ENCODE measurements at regions not wholly inside any gene's neighbourhood (a gene's known extent, or its start where the extent isn't known, plus 50 kb on each side); places are given as distances from the start of the nearest gene placed in this dataset.

DNA sequence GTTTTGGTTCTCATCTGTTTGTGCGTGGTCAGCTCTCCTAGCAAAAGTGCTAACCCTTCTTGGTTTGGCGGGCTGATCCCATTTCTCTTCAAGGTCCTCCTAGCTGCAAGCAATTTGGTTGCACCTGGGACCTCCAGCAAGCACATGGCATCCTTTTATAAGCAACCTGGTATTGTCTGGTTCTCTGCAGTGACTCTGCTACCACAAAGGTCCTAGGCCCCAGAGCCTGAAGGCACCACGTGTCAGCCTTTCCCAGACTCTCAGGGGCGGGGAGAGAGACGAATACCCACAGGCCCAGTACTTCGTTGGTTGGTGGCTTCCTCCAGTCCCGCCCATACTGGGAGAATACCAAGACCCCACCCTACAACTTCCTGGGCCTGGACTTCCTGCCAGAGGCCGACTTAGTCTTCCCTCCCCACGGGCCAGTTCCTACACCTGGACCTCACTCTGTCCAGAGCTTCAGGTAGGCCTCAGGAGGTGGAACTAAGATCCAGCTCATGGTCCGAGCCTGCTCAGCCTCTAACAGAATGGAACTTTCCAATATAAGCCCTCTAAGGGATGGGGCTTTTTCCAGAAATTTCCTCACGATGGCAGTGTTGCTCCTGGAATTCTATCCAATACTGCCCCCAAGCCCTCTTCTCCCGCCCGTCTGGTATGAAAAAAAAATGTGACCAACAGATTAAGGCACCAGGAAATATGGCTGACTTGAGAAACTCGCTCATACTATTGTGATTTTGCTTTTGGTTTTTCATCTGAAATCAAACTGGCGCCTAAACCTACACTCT lies 192.5 kb upstream of the STK26 start (continued):
- TF ChIP-seq, protein P1, sequence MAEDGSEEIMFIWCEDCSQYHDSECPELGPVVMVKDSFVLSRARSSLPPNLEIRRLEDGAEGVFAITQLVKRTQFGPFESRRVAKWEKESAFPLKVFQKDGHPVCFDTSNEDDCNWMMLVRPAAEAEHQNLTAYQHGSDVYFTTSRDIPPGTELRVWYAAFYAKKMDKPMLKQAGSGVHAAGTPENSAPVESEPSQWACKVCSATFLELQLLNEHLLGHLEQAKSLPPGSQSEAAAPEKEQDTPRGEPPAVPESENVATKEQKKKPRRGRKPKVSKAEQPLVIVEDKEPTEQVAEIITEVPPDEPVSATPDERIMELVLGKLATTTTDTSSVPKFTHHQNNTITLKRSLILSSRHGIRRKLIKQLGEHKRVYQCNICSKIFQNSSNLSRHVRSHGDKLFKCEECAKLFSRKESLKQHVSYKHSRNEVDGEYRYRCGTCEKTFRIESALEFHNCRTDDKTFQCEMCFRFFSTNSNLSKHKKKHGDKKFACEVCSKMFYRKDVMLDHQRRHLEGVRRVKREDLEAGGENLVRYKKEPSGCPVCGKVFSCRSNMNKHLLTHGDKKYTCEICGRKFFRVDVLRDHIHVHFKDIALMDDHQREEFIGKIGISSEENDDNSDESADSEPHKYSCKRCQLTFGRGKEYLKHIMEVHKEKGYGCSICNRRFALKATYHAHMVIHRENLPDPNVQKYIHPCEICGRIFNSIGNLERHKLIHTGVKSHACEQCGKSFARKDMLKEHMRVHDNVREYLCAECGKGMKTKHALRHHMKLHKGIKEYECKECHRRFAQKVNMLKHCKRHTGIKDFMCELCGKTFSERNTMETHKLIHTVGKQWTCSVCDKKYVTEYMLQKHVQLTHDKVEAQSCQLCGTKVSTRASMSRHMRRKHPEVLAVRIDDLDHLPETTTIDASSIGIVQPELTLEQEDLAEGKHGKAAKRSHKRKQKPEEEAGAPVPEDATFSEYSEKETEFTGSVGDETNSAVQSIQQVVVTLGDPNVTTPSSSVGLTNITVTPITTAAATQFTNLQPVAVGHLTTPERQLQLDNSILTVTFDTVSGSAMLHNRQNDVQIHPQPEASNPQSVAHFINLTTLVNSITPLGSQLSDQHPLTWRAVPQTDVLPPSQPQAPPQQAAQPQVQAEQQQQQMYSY (CRISPR knock-in tag; IDR thresholded peaks at IDR 0.05), result peak; percentile 78
- TF ChIP-seq, protein P2, sequence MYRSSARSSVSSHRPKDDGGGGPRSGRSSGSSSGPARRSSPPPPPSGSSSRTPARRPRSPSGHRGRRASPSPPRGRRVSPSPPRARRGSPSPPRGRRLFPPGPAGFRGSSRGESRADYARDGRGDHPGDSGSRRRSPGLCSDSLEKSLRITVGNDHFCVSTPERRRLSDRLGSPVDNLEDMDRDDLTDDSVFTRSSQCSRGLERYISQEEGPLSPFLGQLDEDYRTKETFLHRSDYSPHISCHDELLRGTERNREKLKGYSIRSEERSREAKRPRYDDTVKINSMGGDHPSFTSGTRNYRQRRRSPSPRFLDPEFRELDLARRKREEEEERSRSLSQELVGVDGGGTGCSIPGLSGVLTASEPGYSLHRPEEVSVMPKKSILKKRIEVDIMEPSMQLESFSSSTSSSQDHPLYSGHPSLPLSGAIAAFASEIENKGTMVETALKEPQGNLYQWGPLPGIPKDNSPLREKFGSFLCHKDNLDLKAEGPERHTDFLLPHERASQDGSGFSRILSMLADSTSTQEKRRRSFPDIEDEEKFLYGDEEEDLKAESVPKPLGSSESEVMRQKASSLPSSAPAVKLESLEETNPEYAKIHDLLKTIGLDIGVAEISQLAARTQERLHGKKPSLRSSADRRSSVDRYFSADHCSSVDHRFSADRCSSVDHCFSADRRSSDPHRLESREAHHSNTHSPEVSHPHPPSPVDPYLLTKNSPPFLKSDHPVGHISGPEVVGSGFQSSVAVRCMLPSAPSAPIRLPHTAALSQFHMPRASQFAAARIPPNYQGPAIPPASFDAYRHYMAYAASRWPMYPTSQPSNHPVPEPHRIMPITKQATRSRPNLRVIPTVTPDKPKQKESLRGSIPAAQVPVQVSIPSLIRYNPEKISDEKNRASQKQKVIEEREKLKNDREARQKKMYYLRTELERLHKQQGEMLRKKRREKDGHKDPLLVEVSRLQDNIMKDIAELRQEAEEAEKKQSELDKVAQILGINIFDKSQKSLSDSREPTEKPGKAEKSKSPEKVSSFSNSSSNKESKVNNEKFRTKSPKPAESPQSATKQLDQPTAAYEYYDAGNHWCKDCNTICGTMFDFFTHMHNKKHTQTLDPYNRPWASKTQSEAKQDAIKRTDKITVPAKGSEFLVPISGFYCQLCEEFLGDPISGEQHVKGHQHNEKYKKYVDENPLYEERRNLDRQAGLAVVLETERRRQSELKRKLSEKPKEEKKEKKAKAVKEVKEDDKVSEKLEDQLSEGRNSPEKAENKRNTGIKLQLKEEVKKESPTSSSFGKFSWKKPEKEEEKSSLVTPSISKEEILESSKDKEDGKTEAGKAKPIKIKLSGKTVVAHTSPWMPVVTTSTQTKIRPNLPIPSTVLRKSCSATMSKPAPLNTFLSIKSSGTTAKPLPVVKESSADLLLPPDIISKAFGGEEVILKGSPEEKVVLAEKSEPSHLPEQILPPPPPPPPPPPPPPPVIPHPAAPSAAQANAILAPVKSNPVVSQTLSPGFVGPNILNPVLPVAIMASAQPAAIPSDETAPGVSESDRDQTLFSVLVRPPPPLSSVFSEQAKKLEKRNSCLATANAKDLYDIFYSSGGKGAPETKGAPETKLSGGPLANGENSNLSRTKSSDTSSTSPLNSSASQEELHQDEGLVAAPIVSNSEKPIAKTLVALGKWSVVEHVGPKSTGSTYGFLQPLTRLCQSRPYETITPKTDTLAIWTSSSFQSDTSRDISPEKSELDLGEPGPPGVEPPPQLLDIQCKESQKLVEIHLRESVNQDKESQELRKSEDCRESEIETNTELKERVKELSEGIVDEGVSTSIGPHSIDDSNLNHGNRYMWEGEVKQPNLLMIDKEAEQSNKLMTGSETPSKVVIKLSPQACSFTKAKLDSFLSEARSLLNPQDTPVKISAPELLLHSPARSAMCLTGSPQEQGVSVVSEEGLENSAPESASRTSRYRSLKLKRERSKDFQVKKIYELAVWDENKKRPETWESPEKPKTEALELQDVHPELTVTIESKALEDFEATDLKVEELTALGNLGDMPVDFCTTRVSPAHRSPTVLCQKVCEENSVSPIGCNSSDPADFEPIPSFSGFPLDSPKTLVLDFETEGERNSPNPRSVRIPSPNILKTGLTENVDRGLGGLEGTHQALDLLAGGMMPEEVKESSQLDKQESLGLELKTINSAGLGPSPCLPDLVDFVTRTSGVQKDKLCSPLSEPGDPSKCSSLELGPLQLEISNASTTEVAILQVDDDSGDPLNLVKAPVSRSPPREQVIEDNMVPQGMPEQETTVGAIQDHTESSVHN (CRISPR knock-in tag; IDR thresholded peaks at IDR 0.05), result no peak
- TF ChIP-seq, protein P3, sequence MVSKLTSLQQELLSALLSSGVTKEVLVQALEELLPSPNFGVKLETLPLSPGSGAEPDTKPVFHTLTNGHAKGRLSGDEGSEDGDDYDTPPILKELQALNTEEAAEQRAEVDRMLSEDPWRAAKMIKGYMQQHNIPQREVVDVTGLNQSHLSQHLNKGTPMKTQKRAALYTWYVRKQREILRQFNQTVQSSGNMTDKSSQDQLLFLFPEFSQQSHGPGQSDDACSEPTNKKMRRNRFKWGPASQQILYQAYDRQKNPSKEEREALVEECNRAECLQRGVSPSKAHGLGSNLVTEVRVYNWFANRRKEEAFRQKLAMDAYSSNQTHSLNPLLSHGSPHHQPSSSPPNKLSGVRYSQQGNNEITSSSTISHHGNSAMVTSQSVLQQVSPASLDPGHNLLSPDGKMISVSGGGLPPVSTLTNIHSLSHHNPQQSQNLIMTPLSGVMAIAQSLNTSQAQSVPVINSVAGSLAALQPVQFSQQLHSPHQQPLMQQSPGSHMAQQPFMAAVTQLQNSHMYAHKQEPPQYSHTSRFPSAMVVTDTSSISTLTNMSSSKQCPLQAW (CRISPR knock-in tag; IDR thresholded peaks at IDR 0.05), result peak; percentile 45; the same call in 1 of the 2 replicates
- TF ChIP-seq, protein P4, sequence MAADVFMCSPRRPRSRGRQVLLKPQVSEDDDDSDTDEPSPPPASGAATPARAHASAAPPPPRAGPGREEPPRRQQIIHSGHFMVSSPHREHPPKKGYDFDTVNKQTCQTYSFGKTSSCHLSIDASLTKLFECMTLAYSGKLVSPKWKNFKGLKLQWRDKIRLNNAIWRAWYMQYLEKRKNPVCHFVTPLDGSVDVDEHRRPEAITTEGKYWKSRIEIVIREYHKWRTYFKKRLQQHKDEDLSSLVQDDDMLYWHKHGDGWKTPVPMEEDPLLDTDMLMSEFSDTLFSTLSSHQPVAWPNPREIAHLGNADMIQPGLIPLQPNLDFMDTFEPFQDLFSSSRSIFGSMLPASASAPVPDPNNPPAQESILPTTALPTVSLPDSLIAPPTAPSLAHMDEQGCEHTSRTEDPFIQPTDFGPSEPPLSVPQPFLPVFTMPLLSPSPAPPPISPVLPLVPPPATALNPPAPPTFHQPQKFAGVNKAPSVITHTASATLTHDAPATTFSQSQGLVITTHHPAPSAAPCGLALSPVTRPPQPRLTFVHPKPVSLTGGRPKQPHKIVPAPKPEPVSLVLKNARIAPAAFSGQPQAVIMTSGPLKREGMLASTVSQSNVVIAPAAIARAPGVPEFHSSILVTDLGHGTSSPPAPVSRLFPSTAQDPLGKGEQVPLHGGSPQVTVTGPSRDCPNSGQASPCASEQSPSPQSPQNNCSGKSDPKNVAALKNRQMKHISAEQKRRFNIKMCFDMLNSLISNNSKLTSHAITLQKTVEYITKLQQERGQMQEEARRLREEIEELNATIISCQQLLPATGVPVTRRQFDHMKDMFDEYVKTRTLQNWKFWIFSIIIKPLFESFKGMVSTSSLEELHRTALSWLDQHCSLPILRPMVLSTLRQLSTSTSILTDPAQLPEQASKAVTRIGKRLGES (CRISPR knock-in tag; IDR thresholded peaks at IDR 0.05; ENCODE audit: borderline replicate concordance), result no peak; the same call in 1 of the 2 replicates
- peak; percentile 49; the same call in 1 of the 2 replicates for TF ChIP-seq ZIK1 (CRISPR knock-in tag; IDR thresholded peaks at IDR 0.05; ENCODE audit: borderline replicate concordance, low read depth)
- no peak for TF ChIP-seq RFX3 (CRISPR knock-in tag; IDR thresholded peaks at IDR 0.05)
- TF ChIP-seq MYNN (CRISPR knock-in tag; IDR thresholded peaks at IDR 0.05; ENCODE audit: low read depth), result no peak

All from HepG2 (cell line).